Mucosa of stomach (tissue), 1 donor: ENCODE measurements at regions not wholly inside any gene's neighbourhood (a gene's known extent, or its start where the extent isn't known, plus 50 kb on each side); places are given as distances from the start of the nearest gene placed in this dataset.
"Not testable (repeated sequence)": the region's sequence is repeated elsewhere in the genome, so short reads cannot be mapped to it uniquely, and the experiment has no call there.

Experiments
- H3K27me3 ChIP-seq: one replicate; pipeline ENCODE4 v1.7.0; 2013; ENCODE audit warnings: mild to moderate bottlenecking, low read length; ENCODE audit not compliant: control insufficient read depth, insufficient read depth
- H3K36me3 ChIP-seq: one replicate; pipeline ENCODE4 v1.7.0; 2013; ENCODE audit warnings: low read length; ENCODE audit not compliant: control insufficient read depth, insufficient read depth
- H3K4me1 ChIP-seq: one replicate; pipeline ENCODE4 v1.7.0; 2013; ENCODE audit warnings: mild to moderate bottlenecking, low read length; ENCODE audit not compliant: control insufficient read depth, insufficient read depth
- H3K4me3 ChIP-seq: one replicate; pipeline ENCODE4 v1.7.0; 2013; ENCODE audit warnings: low read length
- H3K9ac ChIP-seq: one replicate; pipeline ENCODE4 v1.7.0; 2013; ENCODE audit warnings: mild to moderate bottlenecking, low read length, moderate library complexity
- H3K9me3 ChIP-seq: one replicate; pipeline ENCODE4 v1.7.0; 2013; ENCODE audit warnings: mild to moderate bottlenecking, low read length, moderate library complexity; ENCODE audit not compliant: control insufficient read depth
- donor health status: Pancreatic carcinoma.

DNA sequence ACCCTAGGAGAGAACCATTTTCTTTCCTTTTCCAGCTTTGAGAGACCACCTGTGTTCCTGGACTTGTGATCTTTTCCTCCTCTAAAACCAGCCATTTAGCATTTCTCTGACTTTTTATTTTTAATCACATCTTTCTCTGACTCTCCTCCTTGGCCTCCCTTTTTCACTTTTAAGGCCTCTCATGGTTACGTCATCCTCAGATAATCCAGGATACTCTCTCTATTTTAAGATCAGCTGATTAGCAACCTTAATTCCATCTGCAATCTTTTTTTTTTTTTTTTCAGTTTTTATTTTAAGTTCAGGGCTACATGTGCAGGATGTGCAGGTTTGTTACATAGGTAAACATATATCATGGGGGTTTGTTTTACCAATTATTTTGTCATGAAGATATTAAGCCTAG, 54.0 kb downstream of the RFPL4B start:
- Histone ChIP-seq H3K9me3 (no peaks in the 10 kb centered on the region), H3K36me3 (no peaks in the 10 kb centered on the region), H3K27me3 (no peaks in the 10 kb centered on the region), H3K9ac (no peak overlapping the region), H3K4me3 (no peak overlapping the region), H3K4me1 (no peaks in the 10 kb centered on the region)

DNA sequence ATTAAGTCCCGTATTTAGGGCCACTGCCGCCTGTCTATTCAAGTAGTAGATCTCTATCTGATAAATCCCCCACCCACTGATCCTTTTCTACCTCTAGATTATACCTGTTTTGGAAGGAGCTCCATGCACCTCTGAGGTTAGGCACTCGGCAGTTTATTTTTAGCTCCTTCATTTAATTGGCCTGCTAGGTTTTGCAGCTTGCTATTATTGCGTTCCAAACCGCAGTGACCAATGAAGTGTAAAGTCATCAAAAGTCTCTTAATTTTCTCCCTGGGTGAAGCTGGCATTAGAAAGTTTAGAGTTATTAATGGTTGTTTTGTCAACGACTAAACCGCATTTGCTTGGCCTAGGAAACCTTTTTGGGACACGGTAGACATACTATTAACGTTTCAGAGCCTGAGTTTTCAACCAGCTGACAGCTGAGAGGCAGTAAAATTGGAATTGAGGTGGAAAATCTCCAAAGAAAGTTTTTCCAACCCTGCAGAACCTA, 60.0 kb downstream of the RFPL4B start:
- Histone ChIP-seq H3K4me1 (no peaks in the 10 kb centered on the region), H3K27me3 (no peaks in the 10 kb centered on the region)

DNA sequence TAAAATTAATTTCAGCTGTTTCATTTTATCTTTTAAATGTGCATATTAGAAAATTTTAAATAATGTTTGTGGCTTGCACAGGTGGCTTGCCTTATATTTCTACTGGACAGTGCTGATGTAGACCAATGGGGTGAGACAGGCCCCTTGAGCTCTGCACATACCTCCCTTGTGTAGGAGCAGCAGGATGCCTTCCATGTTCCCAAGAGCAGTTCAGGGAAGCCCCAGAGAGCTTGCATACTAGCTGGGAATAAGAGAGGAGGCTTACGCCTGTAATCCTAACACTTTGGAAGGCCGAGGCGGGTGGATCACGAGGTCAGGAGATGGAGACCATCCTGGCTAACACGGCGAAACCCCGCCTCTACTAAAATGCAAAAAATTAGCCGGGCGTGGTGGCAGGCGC, 61.4 kb downstream of the RFPL4B start:
- Histone ChIP-seq H3K9me3 (no peaks in the 10 kb centered on the region), H3K27me3 (no peaks in the 10 kb centered on the region), H3K4me1 (no peaks in the 10 kb centered on the region), H3K36me3 (no peaks in the 10 kb centered on the region), H3K9ac (no peak overlapping the region), H3K4me3 (no peak overlapping the region)

More for the DNA sequence above, 60.0 kb downstream of the RFPL4B start:
- Histone ChIP-seq H3K4me3 (no peak overlapping the region), H3K36me3 (no peaks in the 10 kb centered on the region), H3K9ac (no peak overlapping the region), H3K9me3 (no peaks in the 10 kb centered on the region)

DNA sequence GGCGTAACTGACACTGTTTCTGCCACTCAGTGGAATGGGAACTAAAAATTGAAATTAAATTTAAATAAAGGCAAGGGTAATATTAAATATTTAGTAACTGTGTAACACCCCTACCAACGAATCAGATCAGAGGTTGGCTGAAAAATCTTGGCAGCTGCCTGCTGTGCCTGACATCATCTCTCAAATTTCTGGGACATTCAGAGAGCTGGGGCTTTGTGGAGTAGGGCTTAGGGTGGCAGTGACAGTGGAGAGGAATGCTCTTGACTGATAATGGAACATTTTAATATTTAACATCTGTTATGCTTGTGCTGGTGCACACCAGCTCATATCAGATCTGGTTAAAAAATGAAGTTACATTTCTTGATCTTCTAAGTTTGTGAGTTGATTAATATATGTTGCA, 62.2 kb downstream of the RFPL4B start:
- no peaks in the 10 kb centered on the region for H3K36me3 ChIP-seq
- H3K9me3 ChIP-seq = no peaks in the 10 kb centered on the region
- no peak overlapping the region for H3K9ac ChIP-seq
- no peak overlapping the region for H3K4me3 ChIP-seq
- no peaks in the 10 kb centered on the region for H3K4me1 ChIP-seq
- no peaks in the 10 kb centered on the region for H3K27me3 ChIP-seq

DNA sequence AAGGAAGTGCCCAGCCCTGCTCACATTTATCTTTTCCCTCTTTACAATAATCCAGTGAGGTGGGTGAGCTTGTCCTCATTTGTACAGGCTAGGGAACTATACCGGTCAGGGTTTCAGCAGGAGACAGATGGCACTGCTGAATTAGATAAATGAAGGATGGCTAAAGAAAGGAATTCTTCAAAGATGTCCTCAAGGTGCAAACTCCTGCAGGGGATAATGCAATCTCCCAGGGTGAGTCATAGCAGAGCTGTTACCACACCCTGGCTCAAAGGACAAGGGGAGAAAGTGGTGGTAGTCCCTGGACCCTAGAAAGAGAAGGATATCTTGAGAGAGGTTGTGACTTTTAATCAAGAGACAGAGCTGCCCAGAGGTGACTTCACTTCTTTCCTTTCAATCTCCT, 66.7 kb downstream of the RFPL4B start:
- Histone ChIP-seq H3K4me1 (no peaks in the 10 kb centered on the region), H3K9ac (no peak overlapping the region), H3K36me3 (no peaks in the 10 kb centered on the region), H3K4me3 (no peak overlapping the region), H3K9me3 (no peaks in the 10 kb centered on the region), H3K27me3 (no peaks in the 10 kb centered on the region)

DNA sequence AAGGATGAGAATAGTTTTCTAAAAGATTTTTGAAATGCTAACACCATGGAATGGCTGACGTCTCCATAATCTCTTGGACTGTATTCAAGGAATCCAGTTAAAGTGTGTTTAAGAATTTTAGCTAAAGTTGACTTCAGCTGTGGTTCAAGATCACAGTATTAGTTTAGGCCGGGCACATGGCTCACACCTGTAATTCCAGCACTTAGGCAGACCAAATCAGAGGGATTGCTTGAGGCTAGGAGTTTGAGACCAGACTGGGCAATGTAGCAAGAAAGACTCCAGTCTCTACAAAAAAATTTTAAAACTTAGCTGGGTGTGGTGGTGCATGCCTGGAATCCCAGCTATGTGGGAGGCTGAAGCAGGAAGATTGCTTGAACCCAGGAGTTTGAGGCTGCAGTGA, 68.2 kb downstream of the RFPL4B start:
- no peaks in the 10 kb centered on the region for H3K36me3 ChIP-seq
- H3K9me3 ChIP-seq = no peaks in the 10 kb centered on the region
- H3K4me1 ChIP-seq = no peaks in the 10 kb centered on the region
- no peak overlapping the region for H3K4me3 ChIP-seq
- no peak overlapping the region for H3K9ac ChIP-seq
- H3K27me3 ChIP-seq = no peaks in the 10 kb centered on the region

DNA sequence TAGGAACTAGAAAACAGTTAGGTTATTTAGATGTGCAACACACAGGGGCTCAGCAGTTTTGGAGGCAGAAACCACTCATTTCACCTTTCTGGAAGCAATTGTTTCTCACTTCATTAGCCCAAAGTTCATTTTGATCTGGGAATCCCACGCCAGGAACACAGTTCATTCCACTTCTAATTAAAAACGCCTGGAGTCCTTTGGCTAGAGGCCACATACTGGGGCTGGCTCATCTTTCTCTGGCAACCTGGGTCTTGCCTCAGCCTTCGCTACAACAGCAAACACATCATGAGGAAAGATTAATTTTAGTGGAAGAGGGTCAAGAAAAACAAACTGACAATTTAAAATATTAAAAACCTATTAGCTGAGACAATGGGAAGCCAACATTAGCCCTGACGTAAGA, 69.7 kb downstream of the RFPL4B start:
- no peaks in the 10 kb centered on the region for H3K36me3 ChIP-seq
- H3K27me3 ChIP-seq = no peaks in the 10 kb centered on the region
- no peaks in the 10 kb centered on the region for H3K9me3 ChIP-seq
- H3K4me1 ChIP-seq = no peaks in the 10 kb centered on the region
- H3K4me3 ChIP-seq = no peak overlapping the region
- H3K9ac ChIP-seq = no peak overlapping the region

DNA sequence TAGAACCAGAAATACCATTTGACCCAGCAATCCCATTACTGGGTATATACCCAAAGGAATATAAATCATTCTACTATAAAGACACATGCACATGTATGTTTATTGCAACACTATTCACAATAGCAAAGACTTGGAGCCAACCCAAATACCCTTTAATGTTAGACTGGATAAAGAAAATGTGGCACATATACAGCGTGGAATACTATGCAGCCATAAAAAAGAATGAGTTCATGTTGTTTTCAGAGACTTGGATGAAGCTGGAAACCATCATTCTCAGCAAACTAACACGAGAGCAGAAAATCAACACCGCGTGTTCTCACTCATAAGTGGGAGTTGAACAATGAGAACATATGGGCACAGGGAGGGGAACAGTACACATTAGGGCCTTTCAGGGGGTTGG, 79.9 kb downstream of the RFPL4B start:
- not testable (repeated sequence) for H3K4me3 ChIP-seq, H3K9me3 ChIP-seq, H3K9ac ChIP-seq

DNA sequence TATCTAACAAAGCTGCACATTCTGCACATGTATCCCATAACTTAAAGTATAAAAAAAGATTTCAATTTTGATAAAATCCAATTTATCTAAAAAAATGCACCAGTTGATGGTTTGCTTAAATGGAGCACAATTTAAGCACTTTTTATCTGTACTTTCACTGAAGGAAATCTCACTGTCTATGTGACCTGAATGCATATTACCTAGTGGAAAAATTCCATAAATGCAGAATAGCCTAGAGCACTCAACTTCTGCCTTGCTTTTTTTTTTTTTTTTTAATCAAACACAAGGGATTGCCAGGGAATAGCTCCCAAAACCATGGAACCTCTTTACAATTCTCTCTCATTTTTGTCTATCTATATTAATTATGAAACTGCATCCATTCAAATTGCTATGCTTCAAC, 80.4 kb downstream of the RFPL4B start:
- Histone ChIP-seq H3K4me3 (no peak overlapping the region), H3K36me3 (no peaks in the 10 kb centered on the region), H3K9ac (no peak overlapping the region), H3K4me1 (no peaks in the 10 kb centered on the region), H3K9me3 (no peaks in the 10 kb centered on the region), H3K27me3 (no peaks in the 10 kb centered on the region)

More for the DNA sequence above, 79.9 kb downstream of the RFPL4B start:
- H3K27me3 ChIP-seq, H3K36me3 ChIP-seq, H3K4me1 ChIP-seq: not testable (repeated sequence)

DNA sequence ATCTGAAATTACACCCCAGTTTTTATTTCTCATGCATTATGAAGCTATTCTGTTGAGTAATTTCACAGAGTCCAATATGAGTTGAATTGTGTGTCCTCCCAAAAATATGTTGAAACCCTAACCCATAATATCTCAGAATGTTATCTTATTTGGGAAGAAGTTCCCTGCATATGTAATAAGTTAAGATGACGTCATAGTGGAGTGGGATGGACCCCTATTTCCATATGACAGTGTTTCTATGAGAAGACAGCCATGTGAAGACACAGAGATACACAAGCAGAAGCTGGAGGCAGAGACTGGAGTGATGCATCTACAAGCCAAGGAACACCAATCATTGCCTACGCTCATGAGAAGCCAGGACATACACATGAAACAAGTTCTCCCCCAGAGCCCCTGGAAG, 81.3 kb downstream of the RFPL4B start:
- H3K36me3 ChIP-seq = no peaks in the 10 kb centered on the region

DNA sequence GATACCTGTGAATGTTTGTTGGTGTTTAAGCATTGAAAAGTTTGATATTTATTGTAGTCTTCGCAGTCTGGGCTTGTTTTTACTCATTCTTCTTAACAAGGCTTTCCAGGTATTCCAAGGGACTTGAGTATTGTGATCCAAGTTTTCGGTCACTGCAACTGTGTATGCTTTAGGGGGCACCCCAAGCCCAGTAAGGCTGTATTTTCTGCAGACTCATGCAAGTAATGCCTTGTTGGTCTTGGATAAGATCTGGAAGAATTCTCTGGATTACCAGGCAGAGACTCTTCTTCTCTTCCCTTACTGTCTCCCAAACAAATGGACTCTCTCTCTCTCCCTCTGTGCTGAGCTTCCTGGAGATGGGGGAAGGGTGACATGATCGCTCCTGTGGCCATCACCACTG, 82.1 kb downstream of the RFPL4B start:
- no peaks in the 10 kb centered on the region for H3K27me3 ChIP-seq
- H3K9me3 ChIP-seq = no peaks in the 10 kb centered on the region
- no peaks in the 10 kb centered on the region for H3K36me3 ChIP-seq
- H3K9ac ChIP-seq = no peak overlapping the region
- H3K4me1 ChIP-seq = no peaks in the 10 kb centered on the region
- no peak overlapping the region for H3K4me3 ChIP-seq

More for the DNA sequence above, 81.3 kb downstream of the RFPL4B start:
- Histone ChIP-seq H3K4me1 (no peaks in the 10 kb centered on the region), H3K27me3 (no peaks in the 10 kb centered on the region), H3K9ac (no peak overlapping the region), H3K4me3 (no peak overlapping the region), H3K9me3 (no peaks in the 10 kb centered on the region)

DNA sequence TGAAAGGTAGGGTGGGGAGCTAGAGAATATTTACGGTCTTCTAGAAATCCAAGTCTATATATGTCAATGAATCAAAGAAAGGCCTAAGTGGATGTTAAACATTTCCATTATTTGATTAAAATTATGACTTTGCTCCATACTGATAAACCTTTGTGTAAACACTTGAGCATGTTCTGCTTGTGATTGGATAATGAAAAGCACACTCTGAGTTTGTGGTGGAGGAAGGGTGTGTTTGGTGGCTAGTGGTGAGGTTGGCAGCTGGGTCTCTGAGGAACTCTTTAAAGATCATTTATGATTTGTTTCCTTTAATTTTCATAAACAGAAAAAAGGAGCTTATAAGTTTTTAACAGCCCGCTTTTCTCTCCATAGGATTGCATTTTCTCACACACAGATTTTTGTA, 84.7 kb downstream of the RFPL4B start:
- no peaks in the 10 kb centered on the region for H3K4me1 ChIP-seq
- H3K27me3 ChIP-seq = no peaks in the 10 kb centered on the region
- no peak overlapping the region for H3K4me3 ChIP-seq
- no peaks in the 10 kb centered on the region for H3K36me3 ChIP-seq
- H3K9ac ChIP-seq = no peak overlapping the region
- no peaks in the 10 kb centered on the region for H3K9me3 ChIP-seq

DNA sequence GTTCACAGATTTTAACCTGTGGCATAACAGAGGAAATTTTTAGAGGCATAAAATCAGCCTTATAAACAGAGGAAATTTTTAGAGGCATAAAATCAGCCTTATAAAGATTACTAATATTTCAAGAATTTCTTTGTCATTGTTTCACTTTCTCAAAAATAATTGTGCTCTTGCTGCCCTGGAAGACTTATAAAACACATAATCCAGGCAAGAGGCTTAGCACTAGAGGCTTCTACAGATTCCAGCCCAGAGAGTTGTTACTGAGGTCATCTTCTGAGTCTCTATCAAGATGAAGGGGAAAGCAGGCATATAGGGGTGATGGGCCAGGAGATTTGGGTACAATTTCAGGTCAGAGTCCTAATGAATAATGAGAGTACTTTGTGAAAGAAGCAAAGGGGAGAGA, 85.7 kb downstream of the RFPL4B start:
- Histone ChIP-seq H3K9me3 (no peaks in the 10 kb centered on the region), H3K4me3 (no peak overlapping the region), H3K4me1 (no peaks in the 10 kb centered on the region), H3K9ac (no peak overlapping the region), H3K27me3 (no peaks in the 10 kb centered on the region), H3K36me3 (no peaks in the 10 kb centered on the region)
